Neutrophil (primary cell): ENCODE measurements at regions not wholly inside any gene's neighbourhood (a gene's known extent, or its start where the extent isn't known, plus 50 kb on each side); places are given as distances from the start of the nearest gene placed in this dataset.

Experiments used
- H3K27ac ChIP-seq: fragments of 200-600 bp; sonication (generic); 2 replicates; pipeline ENCODE4 v1.5.1; 2016; ENCODE audit warnings: mild to moderate bottlenecking, moderate library complexity
- H3K27me3 ChIP-seq: fragments of 200-600 bp; sonication (generic); 2 replicates; pipeline ENCODE4 v1.6.0; 2016; ENCODE audit warnings: mild to moderate bottlenecking
- H3K36me3 ChIP-seq: fragments of 200-600 bp; sonication (generic); 2 replicates; pipeline ENCODE4 v1.5.1; 2017
- H3K4me1 ChIP-seq, 2 experiments: fragments of 200-600 bp in 1 of 2; sonication (generic) in 1 of 2; 1 replicate in 1 of 2; 2 replicates in 1 of 2; pipeline versions ENCODE4 v1.5.1 to v1.6.1; 2013 to 2016; ENCODE audit warnings: low read depth in 1 of 2, low read length in 1 of 2, mild to moderate bottlenecking in 1 of 2, moderate library complexity in 1 of 2; ENCODE audit not compliant: control insufficient read depth in 1 of 2, insufficient read depth in 1 of 2
- H3K4me3 ChIP-seq, 2 experiments: fragments of 200-600 bp in 1 of 2; sonication (generic) in 1 of 2; 1 replicate in 1 of 2; 2 replicates in 1 of 2; pipeline ENCODE4 v1.5.1; 2013 to 2016; ENCODE audit warnings: low read depth in 1 of 2, low read length in 1 of 2, mild to moderate bottlenecking in 1 of 2, moderate library complexity in 1 of 2
- H3K9me3 ChIP-seq: fragments of 200-600 bp; sonication (generic); 2 replicates; pipeline ENCODE4 v1.5.1; 2016
- TF ChIP-seq, protein P1 (sequence below): fragments of 200-600 bp; sonication (generic); IDR thresholded peaks from 2 replicates; pipeline ENCODE4 v1.5.1; 2016; ENCODE audit warnings: antibody characterized with exemption

DNA sequence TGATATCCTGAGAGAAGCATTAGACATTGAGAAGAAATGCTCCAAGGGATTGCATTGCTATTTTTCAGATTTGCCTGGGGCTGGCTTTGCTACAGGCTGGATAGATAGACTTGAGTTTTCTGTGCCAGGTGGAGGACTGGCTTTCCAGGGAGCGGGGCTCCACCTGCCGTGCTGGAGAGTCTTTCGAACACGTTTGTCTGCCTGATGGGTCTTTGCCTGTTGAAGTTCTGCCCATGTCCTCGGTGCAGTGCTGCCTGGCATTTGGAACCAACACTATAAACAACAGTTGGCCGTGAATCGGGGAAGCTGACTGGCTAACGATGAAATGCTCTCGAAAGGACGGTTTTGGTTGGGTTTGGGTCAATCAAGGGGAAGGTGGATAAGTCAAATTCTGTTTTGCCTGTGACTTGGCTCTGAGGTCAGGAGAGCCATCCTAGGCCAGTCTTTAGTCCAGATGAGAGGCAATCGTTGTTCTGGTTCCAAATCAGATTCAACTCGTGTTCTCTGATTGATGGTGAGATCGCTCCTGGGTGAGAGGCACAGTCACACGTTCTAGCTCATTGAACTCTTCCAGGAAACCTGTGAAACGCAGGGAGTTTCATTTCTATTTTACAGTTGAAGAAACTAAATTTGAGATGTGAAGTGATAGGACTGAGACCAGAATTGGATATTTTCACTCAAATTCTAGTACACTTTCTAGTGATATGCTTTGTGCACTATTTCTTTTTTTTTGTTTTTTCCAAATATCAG, 599.0 kb downstream of the TYW1 start:
- Histone ChIP-seq H3K4me1 (no peaks in the 10 kb centered on the region), H3K27ac (no peak overlapping the region), H3K27me3 (no peaks in the 10 kb centered on the region), H3K36me3 (no peaks in the 10 kb centered on the region), H3K9me3 (no peaks in the 10 kb centered on the region), H3K4me3 (no peak overlapping the region)
- TF ChIP-seq, protein P1, sequence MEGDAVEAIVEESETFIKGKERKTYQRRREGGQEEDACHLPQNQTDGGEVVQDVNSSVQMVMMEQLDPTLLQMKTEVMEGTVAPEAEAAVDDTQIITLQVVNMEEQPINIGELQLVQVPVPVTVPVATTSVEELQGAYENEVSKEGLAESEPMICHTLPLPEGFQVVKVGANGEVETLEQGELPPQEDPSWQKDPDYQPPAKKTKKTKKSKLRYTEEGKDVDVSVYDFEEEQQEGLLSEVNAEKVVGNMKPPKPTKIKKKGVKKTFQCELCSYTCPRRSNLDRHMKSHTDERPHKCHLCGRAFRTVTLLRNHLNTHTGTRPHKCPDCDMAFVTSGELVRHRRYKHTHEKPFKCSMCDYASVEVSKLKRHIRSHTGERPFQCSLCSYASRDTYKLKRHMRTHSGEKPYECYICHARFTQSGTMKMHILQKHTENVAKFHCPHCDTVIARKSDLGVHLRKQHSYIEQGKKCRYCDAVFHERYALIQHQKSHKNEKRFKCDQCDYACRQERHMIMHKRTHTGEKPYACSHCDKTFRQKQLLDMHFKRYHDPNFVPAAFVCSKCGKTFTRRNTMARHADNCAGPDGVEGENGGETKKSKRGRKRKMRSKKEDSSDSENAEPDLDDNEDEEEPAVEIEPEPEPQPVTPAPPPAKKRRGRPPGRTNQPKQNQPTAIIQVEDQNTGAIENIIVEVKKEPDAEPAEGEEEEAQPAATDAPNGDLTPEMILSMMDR, result no peak

DNA sequence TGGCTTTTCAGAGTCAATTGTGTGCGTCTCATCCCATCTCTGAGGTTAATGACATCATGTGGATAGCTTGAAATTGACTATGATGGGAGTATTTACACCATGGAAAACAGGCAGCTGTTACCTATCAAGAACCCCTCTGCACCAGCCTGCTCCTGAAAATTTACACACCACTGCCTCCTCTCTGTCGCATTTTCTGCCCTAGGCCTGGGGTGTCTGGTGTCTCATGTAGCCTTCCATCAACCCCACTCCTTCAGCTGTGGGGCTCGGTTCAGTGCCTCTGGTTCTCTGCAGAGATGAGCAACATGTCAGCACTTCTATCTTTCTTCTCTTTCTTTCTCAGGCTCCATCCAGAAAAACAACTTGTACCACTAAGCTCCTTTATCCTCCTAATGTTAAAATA, 600.5 kb downstream of the TYW1 start:
- Histone ChIP-seq H3K27ac (no peak overlapping the region), H3K9me3 (no peaks in the 10 kb centered on the region), H3K27me3 (no peaks in the 10 kb centered on the region), H3K36me3 (no peaks in the 10 kb centered on the region), H3K4me3 (no peak overlapping the region), H3K4me1 (no peaks in the 10 kb centered on the region)
- TF ChIP-seq, protein P1, result no peak

DNA sequence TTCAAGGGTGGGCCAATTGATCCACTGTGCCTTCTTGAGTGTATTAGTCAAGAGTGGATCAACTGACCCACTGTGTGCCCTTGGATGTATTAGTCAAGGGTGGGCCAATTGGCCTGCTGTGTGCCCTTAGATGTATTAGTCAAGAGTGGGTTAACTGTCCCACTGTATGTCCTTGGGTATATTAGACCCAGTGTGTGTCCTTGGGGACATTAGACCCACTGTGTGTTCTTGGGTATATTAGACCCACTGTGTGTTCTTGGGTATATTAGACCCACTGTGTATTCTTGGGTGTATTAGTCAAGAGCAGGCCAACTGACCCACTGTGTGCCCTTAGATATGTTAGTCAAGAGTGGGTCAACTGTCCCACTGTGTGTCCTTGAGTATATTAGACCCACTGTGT, 601.8 kb downstream of the TYW1 start:
- Histone ChIP-seq H3K4me1 (no peaks in the 10 kb centered on the region), H3K36me3 (no peaks in the 10 kb centered on the region), H3K9me3 (no peaks in the 10 kb centered on the region), H3K27me3 (no peaks in the 10 kb centered on the region), H3K4me3 (no peak overlapping the region), H3K27ac (no peak overlapping the region)
- TF ChIP-seq, protein P1, result no peak

DNA sequence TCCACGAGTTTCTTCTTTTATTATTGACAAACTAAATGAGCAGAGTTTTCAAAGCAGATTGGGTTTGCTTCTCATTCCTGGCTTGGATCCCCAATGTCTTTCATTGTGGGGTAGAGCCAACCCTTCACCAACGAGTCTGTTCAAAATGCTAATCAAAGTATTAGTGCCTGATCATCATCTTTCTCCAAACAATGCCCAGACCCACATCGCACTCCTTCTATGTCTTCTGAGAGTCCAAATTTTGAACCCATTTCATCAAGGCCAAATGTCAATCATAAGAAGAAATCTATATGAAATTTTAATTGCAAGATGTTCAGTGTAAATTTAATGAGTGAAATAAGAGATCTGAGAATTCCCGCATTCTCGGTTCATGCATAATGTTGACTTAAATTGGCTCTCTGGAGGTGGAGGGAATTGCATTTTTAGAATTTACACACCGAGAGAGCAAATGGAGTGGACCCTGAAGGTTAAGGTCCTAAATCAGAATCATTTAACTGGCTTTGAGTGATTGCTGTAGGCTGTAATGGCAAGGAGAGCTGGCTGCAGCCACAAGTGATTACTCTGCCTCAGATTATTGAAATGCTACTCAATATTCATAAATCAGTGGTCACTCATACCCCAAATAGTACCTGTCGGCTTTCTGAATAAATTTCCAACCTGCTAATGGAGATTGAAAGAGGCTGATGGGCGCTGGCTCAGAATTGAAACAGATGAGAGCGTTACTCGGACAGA, 602.9 kb downstream of the TYW1 start:
- Histone ChIP-seq H3K9me3 (no peaks in the 10 kb centered on the region), H3K4me1 (no peaks in the 10 kb centered on the region), H3K27me3 (no peaks in the 10 kb centered on the region), H3K4me3 (no peak overlapping the region), H3K36me3 (no peaks in the 10 kb centered on the region), H3K27ac (no peak overlapping the region)
- TF ChIP-seq, protein P1, result no peak

DNA sequence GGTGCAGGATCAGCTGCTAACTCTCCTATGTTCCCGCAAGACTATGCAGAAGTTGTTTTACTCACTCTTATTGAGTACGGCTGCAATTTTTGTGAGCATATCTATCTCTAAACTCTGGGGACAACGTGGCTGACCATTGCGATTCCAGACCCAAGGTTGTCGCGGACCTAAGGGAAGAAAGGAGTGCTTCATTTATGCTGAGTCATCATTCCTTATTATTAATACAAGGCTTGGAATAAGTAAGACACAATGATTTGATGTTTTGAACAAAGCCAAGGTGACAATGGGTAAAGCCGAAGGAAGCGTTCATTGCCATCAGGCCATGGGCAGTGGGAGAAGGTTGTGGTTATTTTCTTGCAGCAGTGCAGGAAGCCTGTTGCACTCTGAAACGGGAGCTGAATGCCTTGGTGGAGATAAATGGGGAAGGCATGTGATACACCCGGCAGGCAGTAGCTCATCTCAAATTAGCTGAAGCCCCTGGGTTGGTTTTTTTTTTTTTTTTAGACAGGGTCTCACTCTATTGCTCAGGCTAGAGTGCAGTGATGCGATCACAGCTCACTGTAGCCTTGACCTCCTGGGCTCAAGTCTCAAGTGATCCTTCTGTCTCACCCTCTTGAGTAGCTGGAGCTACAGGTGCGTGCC, 605.7 kb downstream of the TYW1 start:
- Histone ChIP-seq H3K4me1 (no peaks in the 10 kb centered on the region), H3K9me3 (no peaks in the 10 kb centered on the region), H3K36me3 (no peaks in the 10 kb centered on the region), H3K27ac (no peak overlapping the region), H3K27me3 (no peaks in the 10 kb centered on the region), H3K4me3 (no peak overlapping the region)
- TF ChIP-seq, protein P1, result no peak
